Bone marrow (tissue), 2 donors: ENCODE measurements at regions not wholly inside any gene's neighbourhood (a gene's known extent, or its start where the extent isn't known, plus 50 kb on each side); places are given as distances from the start of the nearest gene placed in this dataset.

Experiments used
- DNase-seq, 2 donors: peaks; one replicate each; lab custom pipeline; 2025; lab: John Stamatoyannopoulos, UW

GRCh38 chr4:14449308-14449707 lies 553.0 kb upstream of the CPEB2 start:
- no peak for DNase-seq

GRCh38 chr4:14452001-14452400 lies 550.3 kb upstream of the CPEB2 start:
- no peak for DNase-seq

GRCh38 chr4:14452764-14453163 lies 549.5 kb upstream of the CPEB2 start:
- DNase-seq: no peak

GRCh38 chr4:14458463-14458862 lies 543.8 kb upstream of the CPEB2 start:
- no peak for DNase-seq

- no peak for DNase-seq
These were observed 537.2 kb upstream of the CPEB2 start for GRCh38 chr4:14465057-14465456.

- DNase-seq: no peak
These were observed 536.8 kb upstream of the CPEB2 start for GRCh38 chr4:14465507-14465906.

- DNase-seq: no peak
These were observed 523.8 kb upstream of the CPEB2 start for GRCh38 chr4:14478504-14478903.

- no peak for DNase-seq
These were observed 505.9 kb upstream of the CPEB2 start for GRCh38 chr4:14496408-14496807.

GRCh38 chr4:14496969-14497368 lies 505.3 kb upstream of the CPEB2 start:
- no peak for DNase-seq

- DNase-seq: no peak
These were observed 498.1 kb upstream of the CPEB2 start for GRCh38 chr4:14504162-14504561.

GRCh38 chr4:14513471-14513870 lies 488.8 kb upstream of the CPEB2 start:
- no peak for DNase-seq

GRCh38 chr4:14515556-14515955 lies 486.7 kb upstream of the CPEB2 start:
- DNase-seq: no peak

- DNase-seq: no peak
These were observed 484.1 kb upstream of the CPEB2 start for GRCh38 chr4:14518136-14518535.

GRCh38 chr4:14520171-14520570 lies 482.1 kb upstream of the CPEB2 start:
- no peak for DNase-seq

GRCh38 chr4:14524276-14524675 lies 478.0 kb upstream of the CPEB2 start:
- no peak for DNase-seq

- DNase-seq: no peak
These were observed 473.4 kb upstream of the CPEB2 start for GRCh38 chr4:14528918-14529317.

GRCh38 chr4:14529653-14530052 lies 472.6 kb upstream of the CPEB2 start:
- DNase-seq: no peak

- no peak for DNase-seq
These were observed 469.8 kb upstream of the CPEB2 start for GRCh38 chr4:14532436-14532835.

- no peak for DNase-seq
These were observed 463.0 kb upstream of the CPEB2 start for GRCh38 chr4:14539246-14539645.

- DNase-seq: no peak
These were observed 457.1 kb upstream of the CPEB2 start for GRCh38 chr4:14545163-14545562.

- no peak for DNase-seq
These were observed 456.5 kb upstream of the CPEB2 start for GRCh38 chr4:14545807-14546206.

- no peak for DNase-seq
These were observed 450.2 kb upstream of the CPEB2 start for GRCh38 chr4:14552119-14552518.

GRCh38 chr4:14559646-14560045 lies 442.6 kb upstream of the CPEB2 start:
- DNase-seq: no peak

GRCh38 chr4:14560577-14560976 lies 441.7 kb upstream of the CPEB2 start:
- DNase-seq: no peak

GRCh38 chr4:14562901-14563300 lies 439.4 kb upstream of the CPEB2 start:
- DNase-seq: no peak
